HEK293 (cell line): ENCODE measurements at regions not wholly inside any gene's neighbourhood (a gene's known extent, or its start where the extent isn't known, plus 50 kb on each side); places are given as distances from the start of the nearest gene placed in this dataset.

Experiments used
- CTCF ChIA-PET: fragments of 350-600 bp; formaldehyde crosslinking; extraction: SDS; loops from one replicate; lab custom pipeline; 2021; ENCODE audit warnings: antibody characterized with exemption; lab: Yijun Ruan, JAX
- POLR2A ChIA-PET: fragments of 300-600 bp; formaldehyde crosslinking; extraction: SDS; loops from one replicate; lab custom pipeline; 2020; ENCODE audit warnings: antibody characterized with exemption, inconsistent platforms; lab: Yijun Ruan, JAX
- H3K27ac ChIP-seq: fragments of 200-500 bp; sonication (Bioruptor generic); 2 replicates; pipeline ENCODE4 v1.5.1; 2014; ENCODE audit warnings: low read depth, low read length, control low read depth, inconsistent platforms; ENCODE audit errors: extremely low read depth
- H3K36me3 ChIP-seq, 2 experiments: fragments of 200-500 bp in 1 of 2; sonication (Bioruptor generic) in 1 of 2; 1 replicate in 1 of 2; 2 replicates in 1 of 2; pipeline ENCODE4 v1.5.1; 2014 to 2017; ENCODE audit warnings: inconsistent platforms in 2 of 2, low read length in 2 of 2; ENCODE audit not compliant: control insufficient read depth in 2 of 2, insufficient read depth in 1 of 2
- H3K4me1 ChIP-seq: fragments of 200-500 bp; sonication (Bioruptor generic); 2 replicates; pipeline ENCODE4 v1.5.1; 2014; ENCODE audit warnings: mild to moderate bottlenecking, low read length, inconsistent platforms; ENCODE audit not compliant: control insufficient read depth, insufficient read depth
- H3K4me3 ChIP-seq: 2 replicates; pipeline ENCODE4 v1.5.1; 2011; ENCODE audit warnings: low read depth, mild to moderate bottlenecking, control low read depth, low read length, moderate library complexity
- H3K9me3 ChIP-seq: fragments of 200-500 bp; sonication (Bioruptor generic); 2 replicates; pipeline ENCODE4 v1.5.1; 2014; ENCODE audit warnings: low read depth, low read length, inconsistent platforms; ENCODE audit not compliant: control insufficient read depth, insufficient read depth
- AEBP2 ChIP-seq: fragments of 450-650 bp; formaldehyde crosslinking; IDR thresholded peaks from 2 replicates; pipeline ENCODE4 v1.5.1; 2016; ENCODE audit warnings: missing biosample characterization, missing genetic modification characterization, borderline replicate concordance
- ATF2 ChIP-seq: fragments of 450-650 bp; formaldehyde crosslinking; IDR thresholded peaks from 2 replicates; pipeline ENCODE4 v1.5.1; 2016; ENCODE audit warnings: missing biosample characterization, missing genetic modification characterization, low read depth
- EGR2 ChIP-seq: fragments of 450-650 bp; formaldehyde crosslinking; IDR thresholded peaks from 2 replicates; pipeline ENCODE4 v1.5.1; 2016; ENCODE audit warnings: low read depth, missing biosample characterization, missing genetic modification characterization
- FEZF1 ChIP-seq: fragments of 450-650 bp; formaldehyde crosslinking; IDR thresholded peaks from 2 replicates; pipeline ENCODE4 v1.5.1; 2016; ENCODE audit warnings: missing biosample characterization, missing genetic modification characterization
- IKZF3 ChIP-seq: fragments of 450-650 bp; IDR thresholded peaks from 2 replicates; pipeline ENCODE4 v1.5.0; 2018; ENCODE audit warnings: missing biosample characterization, mild to moderate bottlenecking, missing genetic modification characterization, moderate library complexity
- SCRT2 ChIP-seq: fragments of 450-650 bp; formaldehyde crosslinking; IDR thresholded peaks from 2 replicates; pipeline ENCODE4 v1.5.1; 2016; ENCODE audit warnings: missing biosample characterization, missing genetic modification characterization
- SETDB1 ChIP-seq: IDR thresholded peaks from one replicate; pipeline ENCODE4 v1.6.1; 2017; ENCODE audit warnings: mild to moderate bottlenecking, low read length, moderate library complexity, mixed read lengths; ENCODE audit not compliant: insufficient read length
- ZBTB1 ChIP-seq: fragments of 450-650 bp; formaldehyde crosslinking; IDR thresholded peaks from 2 replicates; pipeline ENCODE4 v1.5.1; 2016; ENCODE audit warnings: missing biosample characterization, missing genetic modification characterization
- ZBTB6 ChIP-seq: fragments of 450-650 bp; formaldehyde crosslinking; IDR thresholded peaks from 2 replicates; pipeline ENCODE4 v1.5.1; 2017; ENCODE audit warnings: missing biosample characterization, missing genetic modification characterization
- ZFP69B ChIP-seq: fragments of 450-650 bp; formaldehyde crosslinking; IDR thresholded peaks from 2 replicates; pipeline ENCODE4 v1.5.1; 2016; ENCODE audit warnings: missing biosample characterization, missing genetic modification characterization
- ZNF16 ChIP-seq: fragments of 450-650 bp; formaldehyde crosslinking; IDR thresholded peaks from 2 replicates; pipeline ENCODE4 v1.5.1; 2016; ENCODE audit warnings: low read depth, missing biosample characterization, missing genetic modification characterization
- ZNF184 ChIP-seq: fragments of 450-650 bp; IDR thresholded peaks from 2 replicates; pipeline ENCODE4 v1.5.1; 2018; ENCODE audit warnings: missing biosample characterization, mild to moderate bottlenecking, missing genetic modification characterization
- ZNF248 ChIP-seq: fragments of 450-650 bp; formaldehyde crosslinking; IDR thresholded peaks from 2 replicates; pipeline ENCODE4 v1.5.1; 2017; ENCODE audit warnings: missing biosample characterization, missing genetic modification characterization
- ZNF274 ChIP-seq, 2 experiments: fragments of 200-500 bp in 1 of 2; fragments of 450-650 bp in 1 of 2; sonication (Bioruptor generic) in 1 of 2; formaldehyde crosslinking in 1 of 2; IDR thresholded peaks; 2 replicates each; pipeline versions ENCODE4 v1.5.1 to v1.6.1; 2014 to 2016; ENCODE audit warnings: borderline replicate concordance in 1 of 2, inconsistent platforms in 1 of 2, low read length in 1 of 2, missing biosample characterization in 1 of 2, missing genetic modification characterization in 1 of 2
- ZNF302 ChIP-seq: fragments of 450-650 bp; formaldehyde crosslinking; IDR thresholded peaks from 2 replicates; pipeline ENCODE4 v1.5.1; 2016; ENCODE audit warnings: missing biosample characterization, missing genetic modification characterization, low read depth
- ZNF311 ChIP-seq: fragments of 450-650 bp; formaldehyde crosslinking; IDR thresholded peaks from 2 replicates; pipeline ENCODE4 v1.5.1; 2017; ENCODE audit warnings: missing biosample characterization, missing genetic modification characterization, borderline replicate concordance
- ZNF335 ChIP-seq: fragments of 450-650 bp; formaldehyde crosslinking; conservative IDR thresholded peaks from 2 replicates; pipeline ENCODE4 v1.5.1; 2016; ENCODE audit warnings: missing biosample characterization, missing genetic modification characterization
- ZNF37A ChIP-seq: fragments of 450-650 bp; IDR thresholded peaks from 2 replicates; pipeline ENCODE4 v1.5.1; 2018; ENCODE audit warnings: missing biosample characterization, missing genetic modification characterization
- ZNF433 ChIP-seq: fragments of 450-650 bp; formaldehyde crosslinking; IDR thresholded peaks from 2 replicates; pipeline ENCODE4 v1.5.1; 2016; ENCODE audit warnings: missing biosample characterization, missing genetic modification characterization, low read depth
- ZNF621 ChIP-seq: fragments of 450-650 bp; formaldehyde crosslinking; IDR thresholded peaks from 2 replicates; pipeline ENCODE4 v1.5.1; 2017; ENCODE audit warnings: missing biosample characterization, missing genetic modification characterization
- ZNF645 ChIP-seq: fragments of 450-650 bp; formaldehyde crosslinking; IDR thresholded peaks from 2 replicates; pipeline ENCODE4; 2016; ENCODE audit warnings: missing biosample characterization, missing genetic modification characterization
- ZNF677 ChIP-seq: fragments of 450-650 bp; IDR thresholded peaks from 2 replicates; pipeline ENCODE4 v1.5.0; 2018; ENCODE audit warnings: missing biosample characterization, mild to moderate bottlenecking, missing genetic modification characterization, moderate library complexity
- ZNF701 ChIP-seq: fragments of 450-650 bp; formaldehyde crosslinking; IDR thresholded peaks from 2 replicates; pipeline ENCODE4 v1.5.1; 2016; ENCODE audit warnings: missing biosample characterization, missing genetic modification characterization
- ZNF785 ChIP-seq: fragments of 450-650 bp; formaldehyde crosslinking; IDR thresholded peaks from 2 replicates; pipeline ENCODE4 v1.5.1; 2016; ENCODE audit warnings: missing biosample characterization, missing genetic modification characterization
- ZNF791 ChIP-seq: fragments of 450-650 bp; formaldehyde crosslinking; IDR thresholded peaks from 2 replicates; pipeline ENCODE4 v1.5.1; 2016; ENCODE audit warnings: missing biosample characterization, missing genetic modification characterization
- ZSCAN23 ChIP-seq: fragments of 450-650 bp; formaldehyde crosslinking; IDR thresholded peaks from 2 replicates; pipeline ENCODE4 v1.5.1; 2016; ENCODE audit warnings: missing biosample characterization, missing genetic modification characterization
- ZSCAN4 ChIP-seq: fragments of 450-650 bp; formaldehyde crosslinking; IDR thresholded peaks from 2 replicates; pipeline ENCODE4 v1.5.1; 2017; ENCODE audit warnings: missing biosample characterization, missing genetic modification characterization

GRCh38 chr4:45803994-45804393, 319.9 kb downstream of the GABRG1 start:
- TF ChIP-seq ZNF791 (no peak), ZNF645 (no peak), ZNF335 (tag by site-specific recombination) (no peak), ZNF701 (tag by site-specific recombination) (no peak), ZFP69B (no peak), ZBTB1 (no peak), IKZF3 (tag by site-specific recombination) (no peak), ZNF302 (tag by site-specific recombination) (no peak), ZNF184 (tag by site-specific recombination) (no peak), ATF2 (no peak), EGR2 (no peak)
- CTCF ChIA-PET, result no interaction called here
- H3K36me3 ChIP-seq, result no peaks in the 10 kb centered on the region
- H3K4me3 ChIP-seq, result no peak overlapping the region
- POLR2A ChIA-PET, result no interaction called here
- no peak overlapping the region for H3K27ac ChIP-seq
- H3K9me3 ChIP-seq, result no peaks in the 10 kb centered on the region
- no peaks in the 10 kb centered on the region for H3K4me1 ChIP-seq

GRCh38 chr4:45795135-45795534, 328.7 kb downstream of the GABRG1 start:
- POLR2A ChIA-PET, result no interaction called here
- Histone ChIP-seq H3K4me3 (no peak overlapping the region), H3K9me3 (no peaks in the 10 kb centered on the region), H3K27ac (no peak overlapping the region), H3K4me1 (no peaks in the 10 kb centered on the region), H3K36me3 (no peaks in the 10 kb centered on the region)
- TF ChIP-seq ZNF621 (tag by site-specific recombination), result no peak
- TF ChIP-seq ZNF785 (tag by site-specific recombination), result no peak
- no peak for TF ChIP-seq SETDB1
- TF ChIP-seq ZNF37A (tag by site-specific recombination), result no peak
- no peak for TF ChIP-seq ZBTB6 (tag by site-specific recombination)
- no peak for TF ChIP-seq ZNF248 (tag by site-specific recombination)
- CTCF ChIA-PET, result no interaction called here

- H3K27ac ChIP-seq, result no peak overlapping the region
- H3K9me3 ChIP-seq, result no peaks in the 10 kb centered on the region
- POLR2A ChIA-PET, result no interaction called here
- CTCF ChIA-PET, result no interaction called here
- no peaks in the 10 kb centered on the region for H3K4me1 ChIP-seq
- no peak overlapping the region for H3K4me3 ChIP-seq
- no peaks in the 10 kb centered on the region for H3K36me3 ChIP-seq
- no peak for TF ChIP-seq AEBP2 (tag by site-specific recombination)
- no peak for TF ChIP-seq ZNF311 (tag by site-specific recombination)
- TF ChIP-seq ZSCAN4 (tag by site-specific recombination), result no peak
- TF ChIP-seq SCRT2 (tag by site-specific recombination), result no peak
- TF ChIP-seq ZNF274 (IDR thresholded peaks at IDR 0.05; ENCODE audit: low read length), result no peak
- no peak for TF ChIP-seq ZNF274 (tag by site-specific recombination; IDR thresholded peaks at IDR 0.05; ENCODE audit: borderline replicate concordance)
- no peak for TF ChIP-seq ZNF16
- no peak for TF ChIP-seq ZNF433 (tag by site-specific recombination)
- no peak for TF ChIP-seq ZNF677
- TF ChIP-seq ZSCAN23 (tag by site-specific recombination), result no peak
- no peak for TF ChIP-seq FEZF1 (tag by site-specific recombination)
- TF ChIP-seq ZNF645, result no peak
Measured at GRCh38 chr4:45778514-45778913, 345.3 kb downstream of the GABRG1 start.
